ENCODE measurements at regions not wholly inside any gene's neighbourhood (a gene's known extent, or its start where the extent isn't known, plus 50 kb on each side); places are given as distances from the start of the nearest gene placed in this dataset.

GRCh38 chr16:86211265-86211664, 299.1 kb upstream of the FOXF1 start:
- no peak overlapping the region for H3K27ac ChIP-seq
- TF ChIP-seq CTCF (conservative IDR thresholded peaks at IDR 0.05) = no peak
- TF ChIP-seq ZFX (IDR thresholded peaks at IDR 0.05) = no peak

GRCh38 chr16:86211800-86212199, 298.5 kb upstream of the FOXF1 start:
- no peak for TF ChIP-seq CTCF (conservative IDR thresholded peaks at IDR 0.05)
- TF ChIP-seq ZFX (IDR thresholded peaks at IDR 0.05) = no peak
- no peak overlapping the region for H3K27ac ChIP-seq

- TF ChIP-seq ZFX (IDR thresholded peaks at IDR 0.05) (no peak), CTCF (conservative IDR thresholded peaks at IDR 0.05) (no peak)
- H3K27ac ChIP-seq = no peak overlapping the region
Observed at GRCh38 chr16:86212706-86213436, 297.5 kb upstream of the FOXF1 start.

GRCh38 chr16:86213437-86214205, 296.7 kb upstream of the FOXF1 start:
- H3K27ac ChIP-seq = no peak overlapping the region
- no peak for TF ChIP-seq ZFX (IDR thresholded peaks at IDR 0.05)
- TF ChIP-seq CTCF (conservative IDR thresholded peaks at IDR 0.05) = no peak

GRCh38 chr16:86214326-86215232, 295.7 kb upstream of the FOXF1 start:
- H3K27ac ChIP-seq = no peak overlapping the region
- TF ChIP-seq CTCF (conservative IDR thresholded peaks at IDR 0.05) = no peak
- no peak for TF ChIP-seq ZFX (IDR thresholded peaks at IDR 0.05)

- H3K27ac ChIP-seq = no peak overlapping the region
- TF ChIP-seq CTCF (conservative IDR thresholded peaks at IDR 0.05) = no peak
- no peak for TF ChIP-seq ZFX (IDR thresholded peaks at IDR 0.05)
Observed at GRCh38 chr16:86215233-86215978, 294.9 kb upstream of the FOXF1 start.

Measured in C4-2B (cell line).